HTR-8/SVneo (cell line): ENCODE measurements at regions not wholly inside any gene's neighbourhood (a gene's known extent, or its start where the extent isn't known, plus 50 kb on each side); places are given as distances from the start of the nearest gene placed in this dataset.

Experiments
- DNase-seq: peaks from one replicate; pipeline ENCODE4 v3.0.0; 2011; ENCODE audit warnings: low spot score, mixed read lengths; ENCODE audit not compliant: insufficient read length
- FAIRE-seq: peaks from 2 replicates; lab custom pipeline; 2011; peaks lifted over from hg19 to GRCh38; lab: Jason Lieb, UNC

- FAIRE-seq (no peak), DNase-seq (no peak)
Observed at GRCh38 chr2:60262178-60262577, 291.3 kb downstream of the BCL11A start.

- FAIRE-seq (no peak), DNase-seq (peak; percentile 6)
Observed at GRCh38 chr2:60260639-60261296, 292.7 kb downstream of the BCL11A start.

GRCh38 chr2:60259781-60260180, 293.7 kb downstream of the BCL11A start:
- FAIRE-seq: no peak
- no peak for DNase-seq

- FAIRE-seq (no peak), DNase-seq (no peak)
Observed at GRCh38 chr2:60252581-60253150, 300.8 kb downstream of the BCL11A start.

- no peak for FAIRE-seq
- DNase-seq: no peak
Observed at GRCh38 chr2:60251247-60251646, 302.2 kb downstream of the BCL11A start.

- FAIRE-seq (no peak), DNase-seq (no peak)
Observed at GRCh38 chr2:60249879-60250278, 303.6 kb downstream of the BCL11A start.

GRCh38 chr2:60247471-60247870, 306.0 kb downstream of the BCL11A start:
- DNase-seq (no peak), FAIRE-seq (no peak)

GRCh38 chr2:60246583-60246982, 306.9 kb downstream of the BCL11A start:
- DNase-seq (no peak), FAIRE-seq (no peak)

GRCh38 chr2:60234274-60234986, 319.0 kb downstream of the BCL11A start:
- FAIRE-seq: no peak

GRCh38 chr2:60230596-60230995, 322.9 kb downstream of the BCL11A start:
- DNase-seq (no peak), FAIRE-seq (no peak)

More at GRCh38 chr2:60234274-60234986, 319.0 kb downstream of the BCL11A start:
- DNase-seq: no peak

GRCh38 chr2:60230037-60230436, 323.4 kb downstream of the BCL11A start:
- DNase-seq: no peak
- no peak for FAIRE-seq

GRCh38 chr2:60226943-60227342, 326.5 kb downstream of the BCL11A start:
- no peak for DNase-seq
- no peak for FAIRE-seq

GRCh38 chr2:60226191-60226590, 327.3 kb downstream of the BCL11A start:
- FAIRE-seq: no peak
- DNase-seq: no peak

- DNase-seq (no peak), FAIRE-seq (no peak)
Observed at GRCh38 chr2:60223859-60224258, 329.6 kb downstream of the BCL11A start.

GRCh38 chr2:60221098-60221497, 332.4 kb downstream of the BCL11A start:
- FAIRE-seq (no peak), DNase-seq (no peak)

- DNase-seq (no peak), FAIRE-seq (no peak)
Observed at GRCh38 chr2:60219536-60219935, 333.9 kb downstream of the BCL11A start.

- no peak for FAIRE-seq
- DNase-seq: no peak
Observed at GRCh38 chr2:60216452-60216995, 336.9 kb downstream of the BCL11A start.

- no peak for FAIRE-seq
- no peak for DNase-seq
Observed at GRCh38 chr2:60215386-60215901, 338.0 kb downstream of the BCL11A start.

- no peak for DNase-seq
- FAIRE-seq: no peak
Observed at GRCh38 chr2:60214626-60214875, 338.9 kb downstream of the BCL11A start.

- DNase-seq (peak; percentile 25), FAIRE-seq (no peak)
Observed at GRCh38 chr2:60213865-60214625, 339.4 kb downstream of the BCL11A start.
